22Rv1 (cell line): ENCODE measurements at regions not wholly inside any gene's neighbourhood (a gene's known extent, or its start where the extent isn't known, plus 50 kb on each side); places are given as distances from the start of the nearest gene placed in this dataset.

Experiments
- H3K27ac ChIP-seq: fragments of 450-650 bp; 2 replicates; pipeline ENCODE4 v1.5.1; 2017
- CTCF ChIP-seq: fragments of 450-650 bp; IDR thresholded peaks from 2 replicates; pipeline ENCODE4 v1.5.1; 2017; ENCODE audit warnings: mild to moderate bottlenecking
- ZFX ChIP-seq: fragments of 450-650 bp; IDR thresholded peaks from 2 replicates; pipeline ENCODE4 v1.6.1; 2017; ENCODE audit warnings: antibody characterized with exemption, borderline replicate concordance

- no peak overlapping the region for H3K27ac ChIP-seq
These were observed 478.6 kb upstream of the C9orf72 start for GRCh38 chr9:28051559-28052503.

GRCh38 chr9:28053096-28053777 lies 480.0 kb upstream of the C9orf72 start:
- TF ChIP-seq CTCF (no peak), ZFX (no peak)
- H3K27ac ChIP-seq: no peak overlapping the region

More at GRCh38 chr9:28051559-28052503, 478.6 kb upstream of the C9orf72 start:
- TF ChIP-seq CTCF (no peak), ZFX (no peak)

- no peak overlapping the region for H3K27ac ChIP-seq
- TF ChIP-seq CTCF (no peak), ZFX (no peak)
These were observed 482.7 kb upstream of the C9orf72 start for GRCh38 chr9:28056006-28056405.

GRCh38 chr9:28056466-28056865 lies 483.2 kb upstream of the C9orf72 start:
- no peak overlapping the region for H3K27ac ChIP-seq
- TF ChIP-seq CTCF (no peak), ZFX (no peak)

GRCh38 chr9:28059192-28059591 lies 485.9 kb upstream of the C9orf72 start:
- TF ChIP-seq ZFX: no peak
- TF ChIP-seq CTCF: no peak
- H3K27ac ChIP-seq: no peak overlapping the region

- H3K27ac ChIP-seq: no peak overlapping the region
- TF ChIP-seq ZFX: no peak
- no peak for TF ChIP-seq CTCF
These were observed 491.0 kb upstream of the C9orf72 start for GRCh38 chr9:28064241-28064815.

GRCh38 chr9:28073270-28073669 lies 500.0 kb upstream of the C9orf72 start:
- H3K27ac ChIP-seq: no peak overlapping the region
- peak; percentile 79 for TF ChIP-seq CTCF
- no peak for TF ChIP-seq ZFX
